Gastrocnemius medialis (tissue), 4 donors: ENCODE measurements at regions not wholly inside any gene's neighbourhood (a gene's known extent, or its start where the extent isn't known, plus 50 kb on each side); places are given as distances from the start of the nearest gene placed in this dataset.

ENCODE experiments used
- CTCF ChIP-seq, 5 experiments: fragments of 450-650 bp in 3 of 5; fragments of 200-600 bp in 2 of 5; sonication (generic) in 2 of 5; IDR thresholded peaks in 4 of 5; conservative IDR thresholded peaks in 1 of 5; 1 replicate in 4 of 5; 2 replicates in 1 of 5; pipeline ENCODE4 v1.5.1; 2016 to 2019; ENCODE audit warnings: antibody characterized with exemption in 5 of 5, mild to moderate bottlenecking in 3 of 5, moderate library complexity in 3 of 5
- POLR2A ChIP-seq, 2 donors: fragments of 450-650 bp; IDR thresholded peaks; one replicate each; pipeline ENCODE4 v1.6.1; 2017; ENCODE audit warnings: antibody characterized with exemption in 2 of 2, mild to moderate bottlenecking in 2 of 2, moderate library complexity in 2 of 2

- TF ChIP-seq CTCF (IDR thresholded peaks at IDR 0.05 in 4 of 5, conservative IDR thresholded peaks at IDR 0.05 in 1 of 5) (no peak), POLR2A (IDR thresholded peaks at IDR 0.05) (no peak)
Observed at GRCh38 chrX:14266705-14267104, 237.0 kb upstream of the GEMIN8 start.
